ENCODE measurements at regions not wholly inside any gene's neighbourhood (a gene's known extent, or its start where the extent isn't known, plus 50 kb on each side); places are given as distances from the start of the nearest gene placed in this dataset.

GRCh38 chr1:38153778-38154470, 107.3 kb upstream of the POU3F1 start:
- Histone ChIP-seq H3K4me2 (ENCODE audit: insufficient read depth, low read length) (no peak overlapping the region), H3K4me1 (ENCODE audit: control insufficient read depth, extremely low read depth, insufficient read depth, low read length) (no peaks in the 10 kb centered on the region), H3K27me3 (ENCODE audit: control insufficient read depth in 2 of 2, insufficient read depth in 2 of 2, low read length in 2 of 2) (no peaks in the 10 kb centered on the region), H3K36me3 (ENCODE audit: control insufficient read depth in 2 of 2, extremely low read depth in 1 of 2, insufficient read depth in 2 of 2, low read length in 2 of 2) (no peaks in the 10 kb centered on the region), H3K79me2 (ENCODE audit: control insufficient read depth, insufficient read depth, low read length) (no peaks in the 10 kb centered on the region), H3K9ac (replicated peaks; ENCODE audit: extremely low read depth, insufficient read depth, low read length) (no peak overlapping the region), H3K9me3 (replicated peaks; ENCODE audit: control insufficient read depth, insufficient read depth, low read length) (no peaks in the 10 kb centered on the region), H3K9me1 (replicated peaks; ENCODE audit: control insufficient read depth, extremely low read depth, insufficient read depth, low read length) (no peaks in the 10 kb centered on the region), H2AFZ (ENCODE audit: low read depth, low read length) (no peak overlapping the region), H4K20me1 (replicated peaks; ENCODE audit: control insufficient read depth, extremely low read depth, insufficient read depth, low read length) (no peaks in the 10 kb centered on the region), H3K27ac (ENCODE audit: insufficient read depth, low read depth, low read length) (no peak overlapping the region), H3K4me3 (replicated peaks in 1 of 3; ENCODE audit: insufficient read depth in 1 of 3, low read depth in 1 of 3, low read length in 3 of 3) (no peak overlapping the region)
- dilution Hi-C loops (cut with MboI; ENCODE audit: extremely low pct_ligation_motif_present, low sequenced_read_pairs), result no loop called here
- intact Hi-C loops (cut with micrococcal nuclease), result no loop called here
- no peak for FAIRE-seq
- no peak for TF ChIP-seq MYC (IDR thresholded peaks at IDR 0.05; ENCODE audit: low read depth, low read length)
- no peak for TF ChIP-seq POLR2A (IDR thresholded peaks at IDR 0.05; ENCODE audit: low read depth, low read length)
- no peak for TF ChIP-seq CTCF (IDR thresholded peaks at IDR 0.05; ENCODE audit: extremely low read depth in 1 of 2, insufficient read depth in 1 of 2, low read depth in 1 of 2, low read length in 2 of 2)
- TF ChIP-seq EZH2 (IDR thresholded peaks at IDR 0.05; ENCODE audit: borderline replicate concordance, low read depth, low read length, severe bottlenecking), result no peak
- no peak for TF ChIP-seq GATA2 (IDR thresholded peaks at IDR 0.05; ENCODE audit: insufficient read depth, insufficient read length, low read depth, low read length)
- TF ChIP-seq FOS (IDR thresholded peaks at IDR 0.05; ENCODE audit: borderline replicate concordance, insufficient read depth, low read length), result no peak
- TF ChIP-seq MAX (IDR thresholded peaks at IDR 0.05; ENCODE audit: insufficient read depth, insufficient read length), result no peak
- TF ChIP-seq POLR2AphosphoS5 (IDR thresholded peaks at IDR 0.05; ENCODE audit: insufficient read depth, low read depth, low read length), result no peak
- TF ChIP-seq JUN (IDR thresholded peaks at IDR 0.05; ENCODE audit: borderline replicate concordance, insufficient read depth, insufficient read length, low read depth), result no peak
- no TSS peak for BruUV-seq (replicated peaks)
- CTCF ChIA-PET, result no interaction called here
- no peak for DNase-seq (ENCODE audit: low read depth, low spot score)
- POLR2A ChIA-PET, result no interaction called here
